GM12891 (cell line): ENCODE measurements at regions not wholly inside any gene's neighbourhood (a gene's known extent, or its start where the extent isn't known, plus 50 kb on each side); places are given as distances from the start of the nearest gene placed in this dataset.

Experiments
- PAX5 ChIP-seq: IDR thresholded peaks from 2 replicates; pipeline ENCODE4 v1.6.1; 2011; ENCODE audit warnings: low read length, moderate library complexity, mild to moderate bottlenecking; ENCODE audit not compliant: insufficient read depth, severe bottlenecking
- POLR2A ChIP-seq: IDR thresholded peaks from 2 replicates; pipeline ENCODE4 v1.6.1; 2011; ENCODE audit warnings: low read depth, low read length, control low read depth
- POLR2AphosphoS5 ChIP-seq: IDR thresholded peaks from 2 replicates; pipeline ENCODE4 v1.6.1; 2011; ENCODE audit warnings: low read depth, low read length, control low read depth
- POU2F2 ChIP-seq: IDR thresholded peaks from 2 replicates; pipeline ENCODE4 v1.6.1; 2011; ENCODE audit warnings: low read depth, mild to moderate bottlenecking, control low read depth, low read length, moderate library complexity
- SPI1 ChIP-seq: IDR thresholded peaks from 2 replicates; pipeline ENCODE4 v1.6.1; 2011; ENCODE audit warnings: low read depth, low read length, control low read depth
- TAF1 ChIP-seq: IDR thresholded peaks from 2 replicates; pipeline ENCODE4 v1.6.1; 2011; ENCODE audit warnings: low read depth, low read length, control low read depth

GRCh38 chr6:160804639-160805038 lies 102.6 kb downstream of the PLG start:
- TF ChIP-seq POLR2A (no peak), TAF1 (no peak), POLR2AphosphoS5 (no peak), SPI1 (no peak), PAX5 (no peak), POU2F2 (no peak)
